Mammary epithelial cell (primary cell): ENCODE measurements at regions not wholly inside any gene's neighbourhood (a gene's known extent, or its start where the extent isn't known, plus 50 kb on each side); places are given as distances from the start of the nearest gene placed in this dataset.

Source experiments
- CTCF ChIP-seq, 2 donors: IDR thresholded peaks in 1 of 2; conservative IDR thresholded peaks in 1 of 2; 2 replicates each; pipeline ENCODE4 v1.5.1; 2011 to 2012; ENCODE audit warnings: inconsistent platforms in 2 of 2, low read length in 2 of 2, mild to moderate bottlenecking in 2 of 2, control low read depth in 1 of 2, low read depth in 1 of 2; ENCODE audit not compliant: insufficient read depth in 1 of 2; ENCODE audit errors: extremely low read depth in 1 of 2
- EZH2 ChIP-seq: IDR thresholded peaks from 2 replicates; pipeline ENCODE4 v1.6.1; 2012; ENCODE audit warnings: low read length, inconsistent platforms, borderline replicate concordance

GRCh38 chr13:112217431-112217830 lies 150.5 kb downstream of the SOX1 start:
- no peak for TF ChIP-seq CTCF (conservative IDR thresholded peaks at IDR 0.05 in 1 of 2, IDR thresholded peaks at IDR 0.05 in 1 of 2; ENCODE audit: extremely low read depth in 1 of 2, insufficient read depth in 1 of 2, low read depth in 1 of 2, low read length in 2 of 2)
- TF ChIP-seq EZH2, result no peak
